Endothelial cell of umbilical vein (primary cell): ENCODE measurements at regions not wholly inside any gene's neighbourhood (a gene's known extent, or its start where the extent isn't known, plus 50 kb on each side); places are given as distances from the start of the nearest gene placed in this dataset.

Source experiments
- CTCF ChIP-seq, 2 donors: IDR thresholded peaks; 1 replicate in 1 of 2; 2 replicates in 1 of 2; pipeline ENCODE4 v1.5.1; 2011; ENCODE audit warnings: low read length in 2 of 2, mild to moderate bottlenecking in 2 of 2, moderate library complexity in 2 of 2, control low read depth in 1 of 2, inconsistent platforms in 1 of 2, low read depth in 1 of 2; ENCODE audit not compliant: insufficient read depth in 1 of 2; ENCODE audit errors: extremely low read depth in 1 of 2
- EZH2 ChIP-seq: IDR thresholded peaks from 2 replicates; pipeline ENCODE4 v1.6.1; 2012; ENCODE audit warnings: borderline replicate concordance, low read depth, mild to moderate bottlenecking, moderate library complexity, low read length, inconsistent platforms; ENCODE audit not compliant: severe bottlenecking
- FOS ChIP-seq: IDR thresholded peaks from 2 replicates; pipeline ENCODE4 v1.6.1; 2011; ENCODE audit warnings: mild to moderate bottlenecking, low read length, moderate library complexity, borderline replicate concordance; ENCODE audit not compliant: insufficient read depth
- GATA2 ChIP-seq: IDR thresholded peaks from 2 replicates; pipeline ENCODE4 v1.7.0; 2011; ENCODE audit warnings: low read depth, mild to moderate bottlenecking, moderate library complexity, mixed read lengths, low read length; ENCODE audit not compliant: insufficient read length, insufficient read depth
- JUN ChIP-seq: IDR thresholded peaks from 2 replicates; pipeline ENCODE4 v1.6.1; 2011; ENCODE audit warnings: borderline replicate concordance, low read depth; ENCODE audit not compliant: insufficient read length, insufficient read depth
- MAX ChIP-seq: IDR thresholded peaks from 2 replicates; pipeline ENCODE4 v1.6.1; 2011; ENCODE audit not compliant: insufficient read depth, insufficient read length
- MYC ChIP-seq: IDR thresholded peaks from one replicate; pipeline ENCODE4 v1.6.1; 2011; ENCODE audit warnings: mild to moderate bottlenecking, low read depth, low read length
- POLR2A ChIP-seq: IDR thresholded peaks from 2 replicates; pipeline ENCODE4 v1.6.1; 2012; ENCODE audit warnings: low read depth, mild to moderate bottlenecking, control low read depth, low read length
- POLR2AphosphoS5 ChIP-seq: IDR thresholded peaks from 2 replicates; pipeline ENCODE4 v1.6.1; 2012; ENCODE audit warnings: low read depth, mild to moderate bottlenecking, control low read depth, low read length, moderate library complexity; ENCODE audit not compliant: insufficient read depth

- no peak for TF ChIP-seq CTCF (IDR thresholded peaks at IDR 0.05; ENCODE audit: extremely low read depth in 1 of 2, insufficient read depth in 1 of 2, low read depth in 1 of 2, low read length in 2 of 2)
- no peak for TF ChIP-seq POLR2A
- no peak for TF ChIP-seq EZH2
- TF ChIP-seq MAX: no peak
- TF ChIP-seq POLR2AphosphoS5: no peak
- no peak for TF ChIP-seq GATA2
- no peak for TF ChIP-seq JUN
- TF ChIP-seq FOS: no peak
- TF ChIP-seq MYC: no peak
Observed at GRCh38 chr1:55816456-55817426, 601.6 kb upstream of the USP24 start.
